ENCODE measurements at regions not wholly inside any gene's neighbourhood (a gene's known extent, or its start where the extent isn't known, plus 50 kb on each side); places are given as distances from the start of the nearest gene placed in this dataset.
"Not testable (repeated sequence)": the region's sequence is repeated elsewhere in the genome, so short reads cannot be mapped to it uniquely, and the experiment has no call there.

DNA sequence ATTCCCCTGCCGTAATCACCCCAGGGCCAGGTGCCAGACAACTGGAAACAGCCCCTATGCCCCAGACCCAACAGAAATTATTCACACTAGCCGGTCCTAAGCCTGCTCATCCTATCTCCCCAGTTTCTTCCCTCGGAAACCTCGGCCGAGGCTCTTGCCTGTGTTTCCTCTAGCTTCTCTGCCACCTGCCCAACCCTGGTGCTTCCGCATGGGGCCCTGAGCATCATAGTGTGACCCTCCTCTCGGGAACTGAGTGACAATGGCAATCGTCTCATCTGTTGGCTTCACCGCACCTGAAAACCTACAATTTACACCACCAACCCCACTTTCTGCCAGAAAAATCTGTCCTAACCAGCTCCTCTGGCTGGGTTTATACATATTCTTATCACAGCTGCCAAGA, 257.3 kb downstream of the SOD2 start:
- no peak for DNase-seq

DNA sequence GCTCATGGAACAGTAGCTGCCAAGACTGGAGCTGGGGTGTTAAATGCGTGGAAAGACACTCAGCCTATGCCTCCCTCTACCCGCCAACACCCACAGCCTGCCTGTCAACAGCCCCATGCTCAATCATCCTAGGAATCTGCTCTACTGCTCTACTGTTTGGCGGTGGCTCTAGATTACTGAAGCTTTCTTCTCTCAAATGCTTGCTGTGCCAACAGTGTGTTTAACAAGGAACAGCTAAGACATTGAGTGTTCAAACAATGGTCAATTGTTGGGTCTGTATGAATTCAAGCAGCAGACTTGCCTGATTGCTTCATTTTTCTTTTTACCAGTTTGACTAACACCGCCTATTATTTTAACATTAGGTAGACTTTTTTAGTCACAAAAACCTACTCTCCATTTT, 258.6 kb downstream of the SOD2 start:
- DNase-seq: no peak

DNA sequence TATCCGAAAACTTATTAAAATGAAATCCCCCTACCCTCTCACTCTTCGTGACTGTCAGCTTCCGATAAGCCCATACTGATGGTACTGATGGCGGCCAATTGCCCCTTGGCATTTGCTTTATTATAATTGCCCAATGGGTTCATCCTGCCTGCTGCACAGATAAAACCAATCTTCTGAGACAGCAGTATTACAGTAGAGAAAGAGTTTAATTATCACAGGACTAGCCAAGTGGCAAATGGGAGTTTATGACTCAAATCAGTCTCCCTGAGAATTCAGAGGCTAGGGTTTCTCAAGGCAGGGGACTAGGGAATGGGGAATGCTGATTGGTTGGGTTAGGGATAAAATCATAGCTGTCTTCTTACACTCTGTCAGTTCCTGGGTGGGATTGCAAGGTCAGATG, 259.5 kb downstream of the SOD2 start:
- DNase-seq: no peak

DNA sequence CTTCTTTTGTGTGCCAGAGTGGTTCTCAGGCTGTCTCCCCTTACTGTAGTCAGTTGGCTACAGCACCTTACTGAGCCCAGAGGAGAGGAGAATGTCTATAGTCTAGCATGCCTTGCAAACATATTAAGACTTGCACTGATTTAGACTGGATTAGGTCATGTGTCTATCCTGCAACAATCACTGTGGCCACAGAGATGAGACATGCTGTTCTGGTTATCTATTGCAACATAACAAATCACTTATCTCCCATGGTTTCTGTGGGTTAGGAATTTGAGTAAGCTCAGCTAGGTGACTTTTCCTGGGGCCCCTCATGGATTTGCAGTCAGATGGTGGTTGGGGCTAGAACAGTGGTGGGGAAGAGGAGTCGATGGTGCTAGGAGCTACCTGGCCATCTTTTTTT, 261.3 kb downstream of the SOD2 start:
- DNase-seq: no peak

DNA sequence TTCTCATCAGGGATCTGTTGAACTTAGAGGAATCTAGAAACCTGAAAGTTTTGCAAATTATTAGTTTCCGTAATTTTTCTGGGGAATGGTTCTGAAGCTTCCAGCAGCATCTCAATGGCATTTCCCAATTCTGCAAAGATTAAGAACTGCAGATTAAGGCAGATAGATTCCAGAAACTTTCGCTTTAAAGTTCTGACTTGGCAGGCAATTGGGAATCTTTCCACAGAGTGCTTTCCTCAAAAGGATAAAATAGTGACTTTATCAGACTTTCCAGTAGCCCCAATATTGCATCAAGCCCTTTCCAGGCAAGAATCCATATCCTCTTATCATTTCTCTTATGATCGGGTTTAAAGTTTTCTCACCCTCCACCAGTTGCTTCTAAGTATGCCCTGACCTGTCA, 261.1 kb downstream of the FNDC1 start:
- no peak for DNase-seq

DNA sequence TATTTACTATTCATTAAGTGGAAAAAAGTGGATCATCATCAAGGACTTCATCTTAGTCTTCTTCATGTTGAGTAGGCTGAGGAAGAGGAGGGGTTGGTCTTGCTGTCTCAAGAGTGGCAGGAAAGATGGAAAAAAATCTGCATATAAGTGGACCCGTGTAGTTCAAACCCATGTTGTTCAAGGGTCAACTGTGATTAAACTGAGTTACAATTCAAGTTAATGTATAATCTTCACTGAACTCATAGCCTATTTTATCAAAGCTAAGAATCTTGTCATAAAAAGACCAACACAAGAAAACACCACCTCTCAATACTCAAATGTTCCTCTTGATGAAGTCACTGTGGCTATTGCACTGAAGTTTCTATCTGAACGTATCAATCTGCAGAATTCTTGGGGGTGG, 260.2 kb downstream of the FNDC1 start:
- DNase-seq: no peak

DNA sequence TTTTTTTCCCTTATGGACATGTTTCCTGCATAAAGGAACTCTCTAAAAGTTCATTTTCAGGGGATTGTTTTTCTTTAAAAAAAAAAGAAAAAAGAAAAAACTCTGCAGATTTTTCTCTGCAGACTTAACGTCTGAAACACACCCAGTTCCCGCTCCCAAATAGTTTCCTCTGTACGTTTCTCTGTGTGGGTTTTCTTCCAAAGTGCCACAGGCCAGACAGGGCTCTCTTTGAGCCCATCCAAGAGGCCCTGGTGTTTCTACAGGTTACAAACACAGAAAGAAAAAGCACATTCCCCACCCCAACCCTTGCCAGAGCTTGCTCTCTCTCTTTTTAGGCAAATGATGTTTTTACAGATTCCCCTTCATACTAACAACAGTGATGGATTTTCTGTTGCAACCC, 258.6 kb downstream of the FNDC1 start:
- DNase-seq: no peak

DNA sequence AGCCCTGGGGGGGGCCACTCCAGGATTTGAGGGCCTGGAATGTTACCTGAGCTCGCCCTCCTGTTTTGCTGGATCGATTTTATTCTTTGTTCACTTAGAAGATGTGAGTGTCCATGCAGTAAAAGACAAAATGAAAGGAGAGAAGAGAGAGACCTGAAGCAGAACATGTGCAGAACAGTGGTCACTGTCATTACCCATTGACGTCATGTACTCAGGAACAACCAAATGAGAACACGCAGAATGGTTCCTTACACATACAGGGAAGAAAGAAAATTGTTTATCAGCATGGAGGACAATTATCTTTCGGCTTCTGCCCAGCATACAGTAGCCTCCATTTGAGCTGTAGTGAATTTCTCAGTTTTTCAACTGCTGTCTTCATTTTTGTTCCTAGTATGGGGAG, 258.1 kb downstream of the FNDC1 start:
- DNase-seq: no peak

DNA sequence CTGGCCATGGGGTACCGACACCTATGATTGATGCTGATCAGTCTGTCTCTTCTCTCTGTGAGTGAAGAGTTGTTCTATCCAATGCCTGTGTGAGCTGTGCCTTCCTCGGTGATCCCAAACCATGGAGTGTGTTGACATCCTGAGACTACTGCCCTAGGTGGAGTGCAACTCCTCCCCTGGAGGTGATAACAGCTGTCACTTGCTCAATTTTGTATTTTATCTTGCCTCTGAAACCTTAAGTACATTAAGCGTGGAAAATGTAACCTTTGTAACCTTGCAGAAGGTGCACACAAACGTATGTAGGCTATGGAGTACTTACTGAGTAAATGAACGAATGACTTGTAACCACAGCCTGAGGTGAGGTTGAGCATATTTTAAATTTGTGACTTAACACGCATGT, 256.2 kb downstream of the FNDC1 start:
- DNase-seq: no peak

DNA sequence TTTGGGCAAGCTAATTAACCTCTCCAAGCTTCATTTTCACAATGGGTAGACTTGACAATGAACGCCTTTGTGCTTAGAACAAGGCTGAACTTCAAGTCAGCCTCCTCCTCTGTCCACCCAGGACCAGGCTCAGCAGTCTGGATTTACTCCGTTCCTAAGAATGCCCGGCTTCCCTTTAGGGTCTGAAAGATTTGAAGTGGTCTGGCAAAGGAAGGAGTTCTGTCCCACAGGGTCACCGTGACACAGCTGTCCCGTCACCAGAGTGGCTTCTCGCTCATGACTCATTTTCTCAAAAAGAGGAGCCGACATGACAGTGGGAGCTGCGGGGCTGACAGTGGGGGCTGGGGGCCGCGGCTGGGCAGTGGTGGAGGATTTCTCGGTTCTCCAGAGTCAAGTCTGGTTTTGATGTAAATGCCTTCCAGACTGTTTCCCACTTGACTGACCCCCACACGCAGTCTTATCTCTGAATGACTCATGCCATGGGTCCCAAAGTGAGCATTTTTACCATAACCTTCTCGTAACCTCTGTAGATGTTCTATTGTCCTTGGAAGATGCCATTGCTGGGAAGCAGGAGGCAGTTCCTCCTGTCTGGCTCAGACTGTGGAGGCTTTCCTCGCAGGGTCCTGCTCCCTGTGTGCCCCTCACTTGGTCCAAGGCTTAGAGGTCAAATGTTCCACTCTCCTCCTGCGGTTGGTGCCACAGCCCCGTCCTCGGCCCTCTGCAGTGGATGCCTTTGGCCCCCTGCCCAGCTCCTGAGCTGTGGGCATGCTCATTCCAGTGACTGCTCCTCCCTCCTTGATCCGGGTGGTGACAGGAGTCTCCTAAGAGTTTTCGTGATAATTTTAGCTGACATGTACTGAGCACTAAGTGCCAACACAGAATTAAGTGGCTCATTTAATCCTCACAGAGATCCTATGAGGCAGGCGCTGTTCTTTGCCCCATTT, 253.1 kb downstream of the FNDC1 start:
- no peak for DNase-seq

DNA sequence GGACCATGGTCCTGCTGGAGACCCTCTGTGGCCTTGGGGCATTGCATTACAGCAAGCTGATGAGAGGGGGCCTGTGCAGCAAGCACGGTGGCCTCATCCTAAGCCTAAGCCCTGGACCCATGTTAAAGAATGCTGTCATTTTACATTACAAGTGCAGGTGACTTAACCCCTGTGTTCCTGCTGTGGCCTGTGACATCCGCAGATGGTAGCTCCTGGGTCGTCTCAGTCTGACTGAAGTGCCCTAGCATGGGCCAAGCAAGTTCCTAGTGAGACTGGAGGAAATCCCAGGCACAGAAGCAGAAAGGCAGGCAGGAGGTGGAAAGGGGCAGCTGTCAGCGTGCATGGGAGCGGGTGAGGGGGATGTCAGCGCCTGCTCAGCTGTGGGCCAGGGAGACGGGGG, 252.4 kb downstream of the FNDC1 start:
- no peak for DNase-seq

DNA sequence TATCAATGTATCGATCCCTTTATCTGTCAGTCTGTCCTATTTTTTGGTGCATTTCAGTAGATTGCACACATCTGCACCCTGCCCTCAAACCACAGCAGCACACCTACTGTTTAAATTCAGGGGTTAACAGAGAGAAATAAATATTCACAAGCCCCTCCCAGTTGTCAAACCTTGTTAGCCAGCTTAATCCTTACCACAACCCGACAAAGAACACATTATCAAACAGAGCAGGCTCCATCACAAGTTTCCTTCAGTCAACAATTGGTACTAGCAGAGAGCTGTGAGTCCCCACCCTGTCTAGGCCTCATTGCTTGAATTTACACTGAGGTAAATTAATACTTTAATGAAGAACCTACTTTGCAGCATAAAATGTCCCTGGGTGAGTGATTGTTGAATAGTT, 249.8 kb downstream of the FNDC1 start:
- no peak for DNase-seq

DNA sequence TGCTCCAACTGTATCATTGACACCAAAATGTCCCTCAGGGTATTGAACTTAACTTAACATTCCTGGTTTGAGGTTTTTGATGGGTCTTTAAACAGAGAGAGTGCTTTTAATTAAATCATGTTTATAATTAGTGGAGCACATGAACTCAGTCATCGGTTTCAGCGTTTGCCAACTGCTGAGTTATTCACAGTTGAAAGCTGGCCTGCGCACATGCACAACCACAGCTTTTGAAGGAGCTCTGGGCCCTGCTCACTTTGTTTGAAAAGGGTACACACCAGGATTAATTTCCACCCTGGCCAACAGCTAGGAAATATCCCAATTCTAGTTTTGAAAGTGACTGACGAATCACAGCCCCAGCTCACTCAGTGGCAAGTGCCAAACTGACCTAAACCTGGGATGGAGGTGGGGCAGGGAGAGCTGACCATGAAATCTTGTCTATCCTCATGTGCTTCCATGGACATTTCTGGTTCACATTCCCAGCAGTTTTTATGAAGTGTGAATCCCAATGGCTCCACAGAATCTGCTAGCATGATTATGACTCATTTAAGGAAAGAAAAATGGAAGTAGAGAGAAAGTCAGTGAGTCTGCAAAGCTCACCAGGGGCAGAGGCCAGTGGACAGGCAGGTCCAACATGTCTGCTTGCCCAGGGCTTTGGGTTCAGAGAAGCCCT, 247.8 kb downstream of the FNDC1 start:
- no peak for DNase-seq

DNA sequence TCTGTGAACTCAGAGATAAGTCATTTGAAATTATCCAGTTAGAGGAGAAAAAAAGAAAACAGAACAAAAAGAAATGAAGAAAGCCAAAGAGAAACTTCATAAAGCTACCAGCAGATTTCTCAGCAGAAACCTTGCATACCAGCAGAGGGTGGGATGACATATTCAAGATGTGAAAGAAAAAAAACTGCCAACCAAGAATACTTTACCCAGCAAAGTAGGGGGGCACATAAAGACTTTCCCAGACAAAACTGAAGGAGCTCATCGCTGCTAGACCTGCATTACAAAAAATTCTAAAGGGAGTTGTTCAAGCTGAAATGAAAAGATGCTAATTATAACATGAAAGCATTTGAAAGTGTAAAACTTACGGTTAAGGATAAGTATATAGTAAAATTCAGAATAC, 246.3 kb downstream of the FNDC1 start:
- DNase-seq: no peak

DNA sequence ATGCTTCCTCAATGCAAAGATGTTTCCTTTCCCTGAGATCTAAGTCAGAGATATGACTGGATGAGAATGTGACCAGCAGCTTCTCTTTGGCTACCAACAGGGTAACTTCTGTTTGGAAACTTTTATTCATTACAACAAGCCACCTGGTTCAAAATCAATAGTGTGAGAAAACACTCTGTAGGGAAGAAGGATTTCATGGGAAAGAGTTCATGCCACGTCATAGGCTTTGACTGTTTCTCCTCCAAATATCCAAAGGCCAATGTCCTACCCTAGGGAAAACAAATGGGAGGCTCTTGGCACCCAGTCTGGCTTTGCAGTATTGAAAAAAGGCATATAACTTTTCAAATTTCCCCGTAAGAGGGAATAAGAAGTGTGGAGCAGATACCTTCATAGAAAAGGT, 245.5 kb downstream of the FNDC1 start:
- DNase-seq: no peak

DNA sequence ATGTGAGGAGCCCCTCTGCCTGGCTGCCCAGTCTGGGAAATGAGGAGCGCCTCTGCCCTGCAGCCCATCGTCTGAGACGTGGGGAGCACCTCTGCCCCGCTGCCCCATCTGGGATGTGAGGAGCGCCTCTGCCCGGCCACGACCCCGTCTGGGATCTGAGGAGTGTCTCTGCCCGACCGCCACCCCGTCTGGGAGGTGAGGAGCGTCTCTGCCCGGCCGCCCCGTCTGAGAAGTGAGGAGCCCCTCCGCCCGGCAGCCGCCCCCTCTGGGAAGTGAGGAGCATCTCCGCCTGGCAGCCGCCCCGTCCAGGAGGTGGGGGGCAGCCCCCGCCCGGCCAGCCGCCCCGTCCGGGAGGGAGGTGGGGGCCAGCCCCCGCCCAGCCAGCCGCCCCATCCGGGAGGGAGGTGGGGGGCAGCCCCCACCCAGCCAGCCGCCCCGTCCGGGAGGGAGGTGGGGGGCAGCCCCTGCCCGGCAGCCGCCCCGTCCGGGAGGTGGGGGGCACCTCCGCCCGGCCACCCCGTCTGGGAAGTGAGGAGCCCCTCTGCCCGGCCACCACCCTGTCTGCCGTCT, 238.1 kb downstream of the FNDC1 start:
- DNase-seq: not testable (repeated sequence)

DNA sequence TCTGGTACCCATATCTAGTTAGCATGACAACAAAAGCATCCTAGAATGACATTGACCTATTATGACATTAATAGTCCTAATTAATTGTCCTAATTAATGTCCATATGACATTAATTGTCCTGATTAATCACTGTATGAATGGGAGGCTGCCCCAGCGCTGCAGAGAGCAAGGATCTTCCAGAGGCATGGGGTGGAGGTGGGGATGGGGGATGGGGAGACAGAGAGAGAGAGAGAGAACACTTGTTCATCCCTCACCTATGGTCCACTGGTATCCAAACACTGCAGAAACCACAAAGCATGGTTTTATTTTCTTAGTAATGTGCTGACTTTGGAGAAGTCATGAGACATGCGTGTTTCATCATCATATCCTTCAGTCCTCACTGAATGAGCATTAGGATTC, 235.1 kb downstream of the FNDC1 start:
- DNase-seq: no peak

DNA sequence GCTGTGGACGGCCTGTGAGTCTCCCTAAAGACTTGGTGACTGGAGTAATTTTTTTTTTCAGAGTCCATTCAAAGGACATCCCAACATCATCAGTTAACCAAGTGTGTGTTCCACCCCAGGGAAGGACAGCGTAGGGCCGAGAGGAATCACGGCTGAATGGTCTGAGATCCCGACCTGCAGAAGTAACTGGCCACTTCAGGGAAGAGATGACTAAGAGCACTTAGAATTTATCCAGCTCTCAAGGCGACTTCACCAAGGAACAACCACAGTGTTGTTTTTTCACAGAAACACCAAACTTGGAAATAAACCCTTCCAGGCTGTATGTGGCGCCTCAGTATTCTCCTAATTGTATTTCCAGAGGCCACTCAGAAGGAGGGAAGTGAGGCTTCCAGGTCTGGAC, 231.6 kb downstream of the FNDC1 start:
- DNase-seq: no peak

DNA sequence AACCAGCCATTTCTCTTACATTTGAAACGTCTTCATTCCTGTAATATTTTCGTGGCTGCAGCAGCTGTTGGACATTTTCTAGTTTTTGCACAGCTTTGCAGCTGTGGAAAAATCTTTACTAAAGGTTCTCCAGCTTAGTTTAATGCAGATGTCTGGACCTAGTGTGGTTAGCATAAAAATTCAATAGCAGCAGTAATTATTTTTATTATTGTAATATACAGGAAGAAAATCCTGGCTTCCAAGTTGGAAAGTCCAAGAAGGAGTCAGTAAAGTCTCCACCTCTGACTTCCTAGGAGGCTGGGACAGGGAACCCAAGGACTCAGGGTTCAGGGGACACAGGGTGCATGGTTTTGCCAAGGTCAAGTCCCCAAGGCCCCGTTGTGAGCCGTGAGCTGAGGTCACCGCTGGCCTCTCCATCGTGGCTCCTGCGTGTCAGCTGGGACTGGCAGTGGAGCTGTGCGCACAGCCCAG, 230.6 kb downstream of the FNDC1 start:
- DNase-seq: no peak

DNA sequence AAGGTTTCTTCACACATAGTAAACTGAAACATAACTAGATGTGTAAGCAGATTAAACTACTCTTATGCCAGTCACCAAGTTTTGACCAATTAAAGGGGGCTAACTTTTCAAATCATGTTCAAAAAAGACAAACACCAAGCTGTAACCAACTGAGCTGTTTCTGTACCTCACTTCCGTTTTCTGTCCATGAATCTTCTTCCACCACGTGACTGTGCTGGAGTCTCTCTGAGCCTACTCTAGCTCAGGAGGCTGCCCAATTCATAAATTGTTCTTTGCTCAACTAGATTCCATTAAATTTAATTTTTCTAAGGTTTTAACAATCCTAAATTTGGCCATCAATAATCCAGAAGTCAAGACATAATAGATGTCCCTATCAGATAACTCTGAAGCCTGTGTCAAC, 229.4 kb downstream of the FNDC1 start:
- DNase-seq: no peak

DNA sequence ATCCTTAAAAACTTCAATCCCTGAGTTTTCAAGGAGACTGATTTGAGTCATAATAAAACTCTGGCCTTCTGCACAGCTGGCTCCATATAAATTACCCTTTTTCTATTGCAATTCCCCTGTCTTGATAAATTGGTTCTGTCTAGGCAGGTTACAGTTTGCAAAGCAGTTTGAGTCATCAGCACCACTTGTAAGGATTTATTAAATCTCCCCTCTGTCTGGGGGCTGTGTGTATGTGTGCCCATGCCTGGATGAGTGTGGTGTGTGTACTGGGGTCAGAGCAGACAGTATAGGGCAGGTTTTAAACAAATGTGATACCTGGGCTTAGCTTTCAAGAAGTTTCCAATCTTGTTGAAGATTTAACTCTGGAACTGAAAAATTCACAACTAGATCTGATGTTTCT, 228.6 kb downstream of the FNDC1 start:
- DNase-seq: no peak

DNA sequence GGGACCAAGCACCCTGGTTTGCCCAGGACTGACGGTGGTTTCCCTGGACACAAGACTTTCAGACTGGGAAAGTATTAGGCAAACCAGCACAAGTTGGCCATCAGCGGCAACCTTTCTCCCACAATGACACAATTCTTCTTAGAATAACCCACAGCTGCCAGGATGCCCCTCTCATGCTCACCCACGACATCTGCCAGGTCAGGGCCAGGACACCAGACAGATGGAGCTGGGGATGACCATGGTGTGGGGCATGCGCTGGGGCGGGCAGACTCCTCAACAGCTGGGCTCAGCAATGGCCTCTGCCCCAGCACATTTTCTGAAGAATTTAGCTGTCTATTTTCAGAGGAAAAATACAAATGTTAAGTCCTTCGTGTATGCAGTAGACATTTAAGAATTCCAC, 226.4 kb downstream of the FNDC1 start:
- no peak for DNase-seq

DNA sequence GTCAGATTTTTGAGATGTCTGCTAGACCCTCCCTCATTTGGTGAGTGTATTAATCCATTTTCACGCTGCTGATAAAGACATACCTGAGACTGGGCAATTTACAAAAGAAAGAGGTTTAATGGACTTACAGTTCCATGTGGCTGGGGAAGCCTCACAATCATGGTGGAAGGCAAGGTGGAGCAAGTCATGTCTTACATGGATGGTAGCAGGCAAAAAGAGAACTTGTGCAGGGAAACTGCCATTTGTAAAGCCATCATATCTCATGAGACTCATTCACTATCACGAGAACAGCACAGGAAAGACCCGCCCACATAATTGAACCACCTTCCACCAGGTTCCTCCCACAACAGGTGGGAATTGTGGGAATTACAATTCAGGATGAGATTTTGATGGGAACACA, 223.5 kb downstream of the FNDC1 start:
- DNase-seq: not testable (repeated sequence)

DNA sequence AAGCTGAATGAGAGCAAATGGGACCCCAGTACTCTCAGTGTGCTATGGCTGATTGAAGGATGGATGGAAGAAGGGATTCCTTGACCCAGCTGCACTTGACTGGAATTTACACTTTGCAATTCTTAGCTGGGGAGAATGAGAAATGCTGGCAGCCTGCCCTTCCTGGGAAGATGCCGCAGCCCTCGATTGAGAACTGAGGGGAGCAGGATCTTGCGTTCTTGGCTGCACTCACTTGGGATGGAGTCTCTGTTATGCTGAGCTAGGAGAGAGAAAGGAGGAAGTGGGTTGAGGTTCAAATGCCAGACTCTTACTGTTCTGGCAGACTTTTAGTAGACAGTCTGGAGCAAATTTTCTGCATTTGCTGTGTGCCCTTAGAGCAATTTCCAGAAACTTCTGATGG, 221.2 kb downstream of the FNDC1 start:
- DNase-seq: no peak
